OCI-M1 (cell line): ENCODE measurements at regions not wholly inside any gene's neighbourhood (a gene's known extent, or its start where the extent isn't known, plus 50 kb on each side); places are given as distances from the start of the nearest gene placed in this dataset.
"Not testable (repeated sequence)": the region's sequence is repeated elsewhere in the genome, so short reads cannot be mapped to it uniquely, and the experiment has no call there.

Source experiments
- DNase-seq: peaks from one replicate; lab custom pipeline; 2025; lab: John Stamatoyannopoulos, UW

GRCh38 chr6:11889572-11889971, 111.0 kb upstream of the ADTRP start:
- no peak for DNase-seq

- no peak for DNase-seq
Observed at GRCh38 chr6:11888727-11889126, 110.1 kb upstream of the ADTRP start.

GRCh38 chr6:11885159-11885558, 106.6 kb upstream of the ADTRP start:
- no peak for DNase-seq

- DNase-seq = not testable (repeated sequence)
Observed at GRCh38 chr6:11883471-11883870, 104.9 kb upstream of the ADTRP start.

GRCh38 chr6:11880156-11880555, 101.6 kb upstream of the ADTRP start:
- DNase-seq = not testable (repeated sequence)

GRCh38 chr6:11878735-11879134, 100.1 kb upstream of the ADTRP start:
- DNase-seq = no peak

- DNase-seq = no peak
Observed at GRCh38 chr6:11878029-11878428, 99.4 kb upstream of the ADTRP start.

GRCh38 chr6:11876934-11877433, 98.4 kb upstream of the ADTRP start:
- no peak for DNase-seq

- DNase-seq = no peak
Observed at GRCh38 chr6:11875325-11876109, 96.9 kb upstream of the ADTRP start.

GRCh38 chr6:11869672-11870340, 91.2 kb upstream of the ADTRP start:
- DNase-seq = no peak

- DNase-seq = no peak
Observed at GRCh38 chr6:11868392-11868791, 89.8 kb upstream of the ADTRP start.

- DNase-seq = no peak
Observed at GRCh38 chr6:11865680-11866300, 87.2 kb upstream of the ADTRP start.

GRCh38 chr6:11858439-11858838, 79.8 kb upstream of the ADTRP start:
- no peak for DNase-seq

GRCh38 chr6:11855743-11856142, 77.1 kb upstream of the ADTRP start:
- no peak for DNase-seq

GRCh38 chr6:11854408-11855165, 76.0 kb upstream of the ADTRP start:
- no peak for DNase-seq

GRCh38 chr6:11853678-11854407, 75.2 kb upstream of the ADTRP start:
- no peak for DNase-seq

GRCh38 chr6:11852061-11852651, 73.6 kb upstream of the ADTRP start:
- DNase-seq = no peak

- no peak for DNase-seq
Observed at GRCh38 chr6:11851387-11851786, 72.8 kb upstream of the ADTRP start.

GRCh38 chr6:11848852-11849731, 70.5 kb upstream of the ADTRP start:
- no peak for DNase-seq

- DNase-seq = no peak
Observed at GRCh38 chr6:11848346-11848651, 69.7 kb upstream of the ADTRP start.
